Activated T-cell treated with anti-CD3 and anti-CD28 coated beads for 1 hour (primary cell): ENCODE measurements at regions not wholly inside any gene's neighbourhood (a gene's known extent, or its start where the extent isn't known, plus 50 kb on each side); places are given as distances from the start of the nearest gene placed in this dataset.

Source experiments
- DNase-seq: peaks from one replicate; pipeline ENCODE4 v3.0.0-alpha.2; 2020; ENCODE audit warnings: low read depth

DNA sequence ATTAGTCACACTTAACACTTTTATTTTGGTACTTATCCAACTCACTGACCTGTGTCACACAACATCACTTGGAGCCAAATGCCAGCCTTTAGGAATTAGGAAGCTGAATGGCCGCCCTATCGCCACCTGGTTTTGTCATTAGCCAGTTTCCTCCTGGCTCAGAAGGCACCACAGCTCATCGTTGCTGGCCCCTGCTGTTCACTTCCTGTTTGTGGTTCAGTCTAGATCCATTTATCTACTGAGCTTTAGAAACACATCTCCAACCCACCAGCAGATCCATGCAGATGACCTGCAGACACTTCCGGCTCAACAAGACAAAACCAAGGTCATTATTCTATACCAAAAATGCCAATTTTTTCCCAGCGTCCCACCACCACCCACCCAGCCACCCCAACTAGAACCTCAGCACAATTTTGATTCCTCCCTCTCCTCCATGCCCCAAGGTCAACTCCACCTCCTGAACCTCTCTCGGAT, 193.5 kb upstream of the NEBL start:
- DNase-seq, result no peak

DNA sequence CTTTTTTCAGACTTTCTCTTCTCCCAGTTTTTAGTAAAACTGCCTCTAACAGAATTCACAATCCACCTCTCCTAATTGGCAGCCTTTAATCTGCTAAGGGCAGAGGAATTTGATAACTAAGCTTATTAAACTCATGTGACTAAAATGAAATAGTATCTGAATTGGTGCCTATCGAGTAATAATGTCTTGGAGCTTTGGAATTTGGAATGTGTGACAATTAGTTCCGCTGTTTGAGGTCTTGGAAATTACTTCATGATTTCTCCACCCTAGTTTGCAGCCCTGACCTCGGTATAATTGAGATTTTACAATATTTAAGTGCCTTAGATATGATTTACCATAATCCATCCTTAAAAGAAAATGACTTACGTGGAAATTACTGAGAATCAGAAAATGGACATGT, 190.4 kb upstream of the NEBL start:
- no peak for DNase-seq

DNA sequence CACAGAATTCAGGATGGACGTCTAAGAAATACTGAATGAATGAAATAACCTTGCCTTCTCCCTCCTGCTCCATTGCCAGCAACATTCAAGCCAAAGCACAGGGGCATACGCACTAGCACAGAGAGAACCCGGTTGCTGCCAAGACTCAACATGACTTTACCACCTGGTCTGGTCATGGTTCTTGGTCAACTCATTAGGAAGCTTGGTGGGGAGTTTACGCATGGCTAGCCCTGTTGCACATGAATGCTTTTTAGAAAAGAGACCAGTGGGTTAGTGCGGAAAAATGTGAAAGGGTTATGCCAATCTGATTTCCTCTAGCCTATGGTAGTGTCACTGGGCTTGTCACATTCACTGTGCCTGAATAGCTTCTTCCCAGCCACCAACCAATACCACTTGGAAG, 187.6 kb upstream of the NEBL start:
- DNase-seq, result no peak

DNA sequence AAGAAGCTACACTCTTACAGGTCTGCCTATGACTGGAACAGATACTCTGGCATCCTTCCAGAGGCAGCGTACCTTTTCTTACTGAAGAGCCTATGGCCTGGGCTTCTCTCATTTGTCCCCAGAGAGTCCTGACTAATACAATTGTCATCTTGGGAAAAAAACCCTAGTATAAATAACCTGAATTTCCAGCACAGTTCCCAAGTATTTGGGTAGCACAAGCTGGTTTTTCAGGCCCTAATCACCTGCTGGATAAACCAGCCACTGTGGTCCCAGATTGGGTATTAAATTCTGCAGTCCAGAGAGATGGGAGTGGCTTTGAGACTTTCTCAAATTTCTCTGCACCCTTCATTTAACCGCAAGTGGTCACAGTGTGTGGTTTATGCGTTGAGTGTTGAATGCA, 186.8 kb upstream of the NEBL start:
- DNase-seq, result no peak

DNA sequence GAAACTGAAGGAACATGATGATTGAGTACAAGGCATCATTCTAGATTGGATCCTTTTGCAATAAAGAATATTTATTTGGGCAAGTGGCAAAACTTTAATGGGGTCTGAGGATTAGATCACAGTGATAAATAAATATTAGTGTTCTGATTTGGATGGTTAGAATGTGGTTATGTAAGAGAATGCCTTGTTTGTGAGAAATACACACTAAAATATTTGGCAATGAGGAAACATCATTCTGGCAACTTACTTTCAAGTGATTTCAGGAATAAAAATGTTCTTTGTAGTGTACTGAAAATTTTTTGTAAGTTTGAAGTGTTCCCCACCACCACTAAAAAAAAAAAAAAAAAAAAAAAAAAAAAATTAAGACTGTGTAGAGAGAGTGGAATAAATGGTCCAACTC, 185.1 kb upstream of the NEBL start:
- DNase-seq, result no peak

DNA sequence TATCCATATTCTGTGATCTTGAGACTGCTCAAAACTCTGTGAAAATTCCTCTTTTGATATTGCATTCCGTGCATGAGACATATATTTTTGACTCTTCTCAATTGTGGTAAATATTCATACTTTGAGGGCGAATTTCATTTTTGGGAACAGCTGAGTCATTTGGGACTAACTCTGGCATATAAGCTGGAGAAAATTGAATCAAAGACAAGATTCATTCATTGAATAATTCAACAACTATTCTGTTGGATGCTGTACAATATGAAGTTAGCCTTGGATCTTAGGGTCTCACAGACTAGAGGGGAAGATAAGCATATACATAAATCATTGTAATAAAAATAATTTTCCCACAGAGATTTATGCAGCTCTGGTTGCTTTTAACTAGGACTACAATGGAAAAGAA, 183.2 kb upstream of the NEBL start:
- DNase-seq, result no peak

DNA sequence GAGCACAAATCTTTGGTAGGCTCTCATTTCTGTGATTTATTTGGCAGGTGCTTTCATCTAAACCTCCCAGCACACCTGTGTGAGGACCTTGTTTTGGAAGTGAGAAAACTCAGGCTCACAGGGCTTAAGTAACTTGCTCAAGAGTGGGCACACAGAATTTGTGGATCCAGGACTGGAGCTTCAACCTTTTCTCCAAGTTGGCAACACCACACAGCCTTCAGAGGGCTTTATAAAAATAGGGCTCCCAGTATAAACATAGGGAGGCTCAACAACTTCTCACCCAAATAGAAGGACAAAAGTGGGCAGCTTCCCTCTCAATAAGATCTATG, 182.2 kb upstream of the NEBL start:
- no peak for DNase-seq

DNA sequence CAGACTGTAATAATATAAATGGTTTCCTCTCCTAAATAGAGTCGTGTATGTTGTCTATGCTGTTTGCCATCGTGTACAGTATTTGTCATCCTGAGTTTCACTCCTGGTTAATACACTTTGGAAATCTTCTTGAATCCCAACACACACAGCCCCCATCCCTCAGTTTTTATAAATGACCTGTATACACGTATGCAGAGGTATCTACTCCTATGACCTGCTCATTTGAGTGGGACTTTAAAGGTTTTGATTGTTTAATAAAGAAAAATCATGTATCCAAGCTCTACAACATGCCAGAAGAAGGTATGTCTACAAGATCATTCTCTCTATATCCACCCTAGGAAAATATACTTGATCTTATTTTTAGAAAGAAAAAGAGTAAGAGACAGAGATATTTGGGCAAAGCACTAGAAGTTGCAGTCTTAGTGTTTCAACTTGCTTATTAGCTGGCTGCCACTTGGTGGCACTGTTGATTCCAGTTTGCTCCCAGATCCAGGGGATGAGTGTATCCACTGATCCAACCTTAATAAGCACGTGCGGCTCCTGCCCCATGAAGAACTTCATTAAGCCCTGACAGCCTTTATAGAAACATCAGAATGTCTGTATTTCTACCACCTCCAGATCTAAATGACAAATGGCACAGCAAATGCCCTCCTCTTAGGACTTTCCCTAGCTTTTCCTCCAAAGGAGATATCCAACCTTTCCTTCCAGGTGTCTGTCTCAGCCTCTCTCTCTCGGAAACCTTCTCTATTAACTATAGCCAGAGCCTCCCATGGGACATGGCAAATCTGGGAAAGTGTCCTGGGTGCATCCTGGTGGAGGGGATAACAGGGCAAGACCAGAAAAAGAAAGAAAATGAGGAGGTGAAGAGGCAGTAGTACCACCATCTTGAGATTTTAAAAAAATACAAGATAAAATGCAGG, 181.6 kb upstream of the NEBL start:
- no peak for DNase-seq

DNA sequence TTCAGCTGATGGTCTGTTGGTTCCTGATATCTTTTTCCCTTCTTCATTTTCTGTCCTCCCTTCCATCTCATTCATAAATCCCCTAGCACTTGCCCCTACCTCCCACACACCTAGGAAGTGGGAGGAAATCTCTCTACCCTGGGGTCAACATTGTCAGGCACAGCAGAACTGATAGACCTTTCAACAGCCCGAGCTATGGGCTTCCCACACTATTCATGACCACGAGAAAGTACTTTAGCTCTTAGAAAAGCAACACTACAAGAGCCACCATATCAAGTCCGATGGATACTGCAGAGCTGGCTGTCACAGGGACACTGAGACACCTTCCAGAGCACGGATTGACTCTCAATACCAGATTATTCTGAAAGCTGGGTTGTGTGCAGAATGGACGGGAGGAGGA, 180.6 kb upstream of the NEBL start:
- DNase-seq, result no peak

DNA sequence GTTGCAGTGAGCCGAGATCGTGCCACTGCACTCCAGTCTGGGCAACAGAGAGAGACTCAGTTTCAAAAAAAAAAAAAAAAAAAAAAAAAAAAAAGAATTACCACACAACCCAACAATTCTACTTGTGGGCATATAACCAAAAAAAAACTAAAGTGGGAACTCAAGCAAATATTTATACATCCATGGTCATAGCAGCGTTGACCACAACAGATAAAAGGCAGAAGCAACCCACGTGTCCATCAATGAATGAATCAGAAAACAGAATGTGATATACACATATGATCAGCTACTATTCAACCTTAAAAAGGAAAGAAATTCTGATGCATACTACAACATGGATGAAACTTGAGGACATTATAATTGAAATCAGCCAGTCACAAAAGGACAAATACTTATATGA, 179.3 kb upstream of the NEBL start:
- no peak for DNase-seq

DNA sequence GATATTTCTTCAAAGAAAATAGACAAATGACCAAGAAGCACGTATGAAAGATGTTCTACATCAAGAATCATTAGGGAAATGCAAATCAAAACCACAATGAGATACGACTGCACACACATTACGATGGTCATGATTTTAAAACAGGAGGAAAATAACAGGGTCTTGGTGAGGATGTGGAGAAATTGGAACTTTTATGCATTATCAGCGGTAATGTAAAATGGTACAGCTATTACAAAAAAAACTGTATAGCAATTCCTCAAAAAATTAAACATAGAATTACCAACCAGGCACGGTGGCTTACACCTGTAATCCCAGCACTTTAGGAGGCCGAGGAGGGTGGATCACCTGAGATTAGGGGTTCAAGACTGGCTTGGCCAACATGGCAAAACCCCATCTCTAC, 178.8 kb upstream of the NEBL start:
- DNase-seq, result no peak

DNA sequence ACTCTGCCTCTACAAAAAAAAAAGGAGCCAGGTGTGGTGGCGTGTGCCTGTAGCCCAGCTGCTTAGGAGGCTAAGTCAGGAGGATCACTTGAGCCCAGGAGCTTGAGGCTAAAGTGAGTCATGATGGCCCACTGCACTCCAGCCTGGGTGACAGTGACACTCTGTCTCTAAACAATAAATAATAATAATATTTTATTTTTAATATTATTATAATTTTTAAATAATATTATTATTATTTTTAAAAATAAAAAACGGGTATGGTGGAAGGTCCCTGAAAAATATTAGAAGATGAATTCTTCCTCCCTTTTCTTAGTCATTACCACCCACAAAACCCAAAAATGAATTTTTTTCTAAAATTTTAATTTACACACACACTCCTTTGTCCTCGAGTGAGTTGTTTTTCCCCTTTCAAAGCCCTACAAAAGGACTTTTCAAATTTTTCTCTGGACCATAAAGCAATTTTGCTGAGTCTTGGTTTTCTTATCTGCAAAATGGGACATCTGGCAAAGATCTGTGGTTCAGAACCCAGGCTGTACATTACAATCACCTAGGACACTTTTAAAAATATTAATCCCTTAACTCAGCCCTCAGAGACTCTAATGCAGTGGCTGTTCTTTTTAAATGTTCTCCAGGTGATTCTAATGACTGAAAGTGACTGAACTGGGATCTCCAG, 174.0 kb upstream of the NEBL start:
- no peak for DNase-seq

DNA sequence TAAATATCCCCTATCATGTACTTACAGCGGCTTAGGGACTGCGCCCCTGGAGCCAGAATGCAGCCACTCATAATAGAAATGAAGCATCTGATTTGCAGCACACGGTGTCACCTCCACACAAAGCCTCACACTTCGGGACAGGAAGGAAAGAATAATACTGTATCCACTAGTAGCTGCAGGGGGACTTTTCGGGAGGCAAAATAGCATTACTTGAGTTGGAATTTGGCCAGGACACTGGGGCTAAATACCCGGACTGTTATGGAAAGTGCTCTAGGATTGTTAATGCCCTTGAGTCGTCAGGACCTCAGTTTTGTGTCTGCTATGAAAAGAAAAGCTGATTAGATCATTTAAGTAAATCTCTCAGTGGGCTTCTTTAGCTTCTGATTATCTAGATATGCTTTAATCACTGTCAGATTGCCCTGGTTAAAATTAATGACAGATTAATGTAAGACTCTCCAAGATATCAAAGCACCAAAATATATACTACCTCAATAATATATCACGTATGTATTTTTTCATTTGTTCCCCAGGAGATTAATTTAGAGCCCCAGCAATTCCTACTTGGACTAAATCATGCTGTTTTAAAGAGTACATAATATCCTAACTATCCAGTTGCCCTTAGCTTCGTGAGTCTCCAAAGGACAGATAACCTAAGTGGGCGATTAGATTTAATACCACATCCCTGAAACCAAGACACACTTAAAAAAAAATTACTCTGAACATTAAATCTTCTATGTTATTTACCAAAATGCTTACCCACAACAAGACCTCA, 173.0 kb upstream of the NEBL start:
- no peak for DNase-seq

DNA sequence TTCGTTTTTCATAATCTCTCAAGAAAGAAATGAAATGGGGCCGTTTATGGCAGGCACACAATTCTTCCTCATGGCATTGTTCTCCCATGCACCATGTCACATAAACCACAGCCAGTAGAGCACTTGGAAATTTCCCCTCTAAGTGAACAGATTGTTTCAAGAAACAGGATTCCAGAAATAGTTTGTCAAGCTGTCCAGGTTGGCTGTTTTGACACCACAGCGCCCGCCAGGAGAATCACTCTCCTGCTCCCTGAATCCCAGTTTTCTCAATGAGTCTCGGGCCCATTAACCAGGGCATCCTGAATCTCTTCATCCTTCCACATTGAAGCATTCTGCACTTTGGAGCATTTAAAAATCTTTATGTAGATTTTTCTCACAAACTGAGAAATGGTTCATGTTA, 172.2 kb upstream of the NEBL start:
- no peak for DNase-seq

DNA sequence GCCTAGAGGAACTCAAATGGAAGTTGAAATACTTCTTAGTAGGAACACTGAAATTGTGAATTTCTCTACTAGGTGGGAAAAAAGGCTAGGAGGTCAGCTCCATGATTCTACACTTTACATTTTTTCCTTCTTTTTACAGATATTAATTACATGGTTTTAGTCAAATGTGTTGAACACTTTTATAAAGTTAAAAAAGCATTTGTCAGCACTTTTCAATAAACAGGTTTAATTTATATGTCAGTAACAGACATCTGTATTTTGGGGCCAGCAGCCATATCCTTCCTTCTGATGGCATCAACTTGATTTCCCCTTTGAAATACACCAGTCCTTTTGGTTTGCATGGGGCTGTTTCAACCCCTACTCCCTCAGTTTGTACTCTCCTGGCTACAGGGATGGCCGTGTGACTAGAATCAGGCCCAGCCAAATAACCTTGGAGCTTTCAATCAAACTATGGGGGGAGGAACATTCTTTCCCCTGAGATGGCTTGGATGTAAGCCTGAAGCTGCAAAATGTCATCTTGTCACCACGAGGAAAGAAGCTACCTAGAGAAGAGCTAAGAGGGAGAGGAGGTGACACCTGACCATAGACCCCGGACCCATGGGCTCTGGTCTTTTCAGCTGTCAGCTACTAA, 171.0 kb upstream of the NEBL start:
- DNase-seq, result no peak

DNA sequence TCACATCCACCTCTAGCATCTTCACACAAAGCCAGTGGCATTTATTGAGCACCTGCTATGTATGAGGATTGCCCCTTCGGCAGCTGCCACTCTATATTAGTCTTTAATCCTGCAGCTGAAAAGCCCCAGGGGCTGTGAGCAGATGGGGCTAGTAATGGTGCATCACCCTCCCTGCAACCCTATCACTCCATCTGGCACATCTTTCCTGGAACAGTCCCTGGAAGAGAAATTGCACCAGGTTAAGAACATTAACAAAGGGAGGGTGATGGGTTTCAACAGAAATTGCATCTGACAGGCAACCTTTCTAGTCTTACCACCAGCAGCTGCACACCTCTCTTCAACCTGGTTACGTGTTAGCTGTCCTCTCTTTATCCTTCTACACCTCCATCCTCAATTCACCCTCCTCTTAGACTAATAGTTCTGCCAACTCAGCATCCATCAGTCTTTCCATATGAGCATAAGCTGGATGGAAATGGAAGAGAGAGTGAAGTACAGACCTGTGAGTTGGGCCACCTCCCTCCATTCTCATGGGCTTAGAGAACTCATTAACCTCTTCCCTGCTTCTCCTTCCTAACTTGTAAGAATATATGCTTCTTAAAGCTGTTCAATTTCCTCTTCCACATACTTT, 168.6 kb upstream of the NEBL start:
- no peak for DNase-seq

DNA sequence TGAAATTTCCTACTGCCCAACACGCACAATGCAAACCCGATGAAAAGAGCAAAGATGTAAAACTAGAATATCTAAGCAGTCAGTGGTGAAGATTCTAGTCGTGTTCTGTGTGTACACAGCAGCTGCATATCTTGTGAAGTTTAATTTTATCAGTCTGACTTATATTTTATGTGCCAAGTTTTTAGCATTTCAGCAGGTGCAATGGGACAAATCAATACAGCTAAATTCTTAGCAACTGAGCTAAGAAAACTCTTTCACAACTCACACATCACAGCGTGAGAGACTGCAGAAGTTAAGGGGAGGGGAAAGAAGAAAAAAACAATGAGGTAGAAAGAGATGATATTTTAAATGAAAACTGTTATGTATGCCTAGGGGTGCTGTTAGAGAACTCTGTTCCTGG, 164.9 kb upstream of the NEBL start:
- DNase-seq, result no peak

DNA sequence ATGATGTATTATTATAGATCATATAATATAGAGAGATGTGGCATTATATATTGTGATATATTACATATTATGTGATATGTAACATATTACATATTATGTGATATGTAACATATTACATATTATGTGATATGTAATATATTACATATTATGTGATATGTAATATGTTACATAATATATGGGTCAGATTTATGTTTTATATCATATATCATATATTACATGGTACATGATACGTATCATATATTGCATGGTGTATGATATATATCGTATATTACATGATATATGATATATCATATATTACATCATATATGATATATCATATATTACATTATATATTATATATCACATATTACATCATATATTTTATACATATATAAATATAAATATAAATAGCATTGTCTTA, 164.1 kb upstream of the NEBL start:
- no peak for DNase-seq

DNA sequence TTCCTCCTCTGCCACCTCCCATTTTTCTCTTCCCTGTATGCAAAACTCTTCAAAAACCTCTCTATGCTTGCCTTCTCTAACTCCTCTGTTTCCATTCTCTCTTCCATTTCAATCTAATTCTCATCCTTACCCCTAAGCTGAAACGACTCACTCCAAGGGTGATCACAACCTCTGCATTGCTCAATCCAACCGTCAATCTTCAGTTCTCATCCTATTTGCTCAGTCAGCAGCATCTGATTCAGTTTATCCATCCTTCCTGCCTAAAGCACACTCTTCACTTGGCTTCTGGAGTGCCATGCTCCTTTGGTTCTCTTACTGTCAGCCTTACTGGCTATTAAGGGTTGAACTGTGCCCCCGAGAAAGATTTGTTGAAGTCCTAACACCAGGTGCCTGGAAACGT, 163.5 kb upstream of the NEBL start:
- DNase-seq, result no peak

DNA sequence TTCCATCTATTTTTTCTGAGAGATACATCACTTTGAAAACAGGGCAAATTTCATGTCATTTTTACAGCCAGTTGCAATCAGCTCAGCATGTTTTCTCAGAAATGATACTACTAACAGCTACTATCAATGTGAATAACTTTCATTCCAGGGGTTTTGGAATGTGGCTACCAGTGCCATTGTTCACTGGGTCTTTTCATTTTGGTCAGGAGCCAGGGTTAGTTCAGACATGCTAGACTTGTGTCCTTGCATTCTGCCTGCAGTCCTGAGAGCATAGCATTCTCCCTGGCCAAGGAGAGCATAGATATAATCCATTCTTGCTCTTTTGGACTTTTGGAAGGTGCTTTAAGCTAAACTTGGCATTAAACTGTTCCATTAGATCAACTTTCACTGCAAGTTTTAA, 160.9 kb upstream of the NEBL start:
- no peak for DNase-seq

DNA sequence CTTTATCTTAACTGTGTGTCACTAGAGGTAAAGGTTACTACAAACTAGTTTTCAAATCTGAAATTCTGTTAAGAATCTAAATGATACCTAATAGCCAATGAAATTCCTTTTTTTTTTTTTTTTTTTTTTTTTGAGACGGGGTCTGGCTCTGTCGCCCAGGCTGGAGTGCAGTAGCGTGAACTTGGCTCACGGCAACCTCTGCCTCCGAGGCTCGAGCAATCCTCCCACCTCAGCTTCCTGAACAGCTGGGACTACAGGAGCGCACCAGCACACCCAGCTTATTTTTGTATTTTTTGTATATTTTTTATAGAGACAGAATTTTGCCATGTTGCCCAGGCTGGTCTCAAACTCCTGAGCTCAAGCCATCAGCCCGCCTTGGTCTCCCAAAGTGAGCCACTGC, 160.3 kb upstream of the NEBL start:
- DNase-seq, result no peak

DNA sequence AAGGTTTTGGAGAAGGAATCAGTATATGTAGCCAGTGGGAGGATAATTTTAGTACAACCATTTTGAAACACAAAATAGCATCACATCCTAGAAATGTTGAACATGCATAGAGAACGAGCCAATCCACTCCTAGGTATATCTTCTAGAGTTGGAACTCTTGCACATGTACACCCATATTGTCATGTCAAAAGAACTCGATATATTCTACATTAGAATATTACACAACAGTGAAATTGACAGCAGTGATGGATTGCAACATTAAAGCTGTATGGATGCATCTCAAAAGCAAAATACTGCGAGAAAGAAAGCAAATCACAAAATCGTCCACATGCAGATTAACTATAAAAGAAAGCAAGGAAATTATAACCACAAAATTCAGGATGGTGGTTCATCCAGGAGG, 159.3 kb upstream of the NEBL start:
- no peak for DNase-seq
